SK-N-SH treated with all-trans-retinoic acid at 6 μM for 48 hours (cell line): ENCODE measurements at regions not wholly inside any gene's neighbourhood (a gene's known extent, or its start where the extent isn't known, plus 50 kb on each side); places are given as distances from the start of the nearest gene placed in this dataset.

Experiments used
- ATAC-seq: fragments of 200-7000 bp; cut with Tn5 transposase; 3 replicates; pipeline ENCODE4 v1.9.1; 2020; ENCODE audit warnings: mild to moderate bottlenecking, moderate library complexity
- BACH2 ChIP-seq: fragments of 250-450 bp; sonication (Bioruptor Pico); IDR thresholded peaks from 2 replicates; pipeline ENCODE4 v1.9.0; 2021; ENCODE audit warnings: mild to moderate bottlenecking, borderline replicate concordance
- CSRNP3 ChIP-seq: fragments of 250-450 bp; sonication (Bioruptor Pico); IDR thresholded peaks from 2 replicates; pipeline ENCODE4 v1.5.1; 2021; ENCODE audit warnings: mild to moderate bottlenecking, moderate library complexity
- ESRRG ChIP-seq: fragments of 250-450 bp; sonication (Bioruptor Pico); IDR thresholded peaks from 2 replicates; pipeline ENCODE4 v1.6.1; 2021; ENCODE audit warnings: mild to moderate bottlenecking
- GLIS3 ChIP-seq: fragments of 250-450 bp; sonication (Bioruptor Pico); IDR thresholded peaks from 2 replicates; pipeline ENCODE4 v1.5.0; 2020; ENCODE audit warnings: mild to moderate bottlenecking, moderate library complexity
- PPARA ChIP-seq: fragments of 250-450 bp; sonication (Bioruptor Pico); IDR thresholded peaks from 2 replicates; pipeline ENCODE4 v1.5.0; 2020; ENCODE audit warnings: mild to moderate bottlenecking, borderline replicate concordance
- TCF4 ChIP-seq: fragments of 250-450 bp; sonication (Bioruptor Pico); IDR thresholded peaks from 2 replicates; pipeline ENCODE4 v1.8.0; 2021; ENCODE audit warnings: mild to moderate bottlenecking, moderate library complexity, borderline replicate concordance
- TOX ChIP-seq: fragments of 250-450 bp; sonication (Bioruptor Pico); IDR thresholded peaks from 2 replicates; pipeline ENCODE4 v1.8.0; 2021; ENCODE audit warnings: mild to moderate bottlenecking, moderate library complexity, borderline replicate concordance
- ZC3H10 ChIP-seq: fragments of 250-450 bp; sonication (Bioruptor Pico); IDR thresholded peaks from 2 replicates; pipeline ENCODE4 v1.5.1; 2021; ENCODE audit warnings: mild to moderate bottlenecking, moderate library complexity
- ZFP3 ChIP-seq: fragments of 250-450 bp; sonication (Bioruptor Pico); IDR thresholded peaks from 2 replicates; pipeline ENCODE4 v1.5.0; 2020; ENCODE audit warnings: mild to moderate bottlenecking, moderate library complexity
- ZNF565 ChIP-seq: fragments of 450-650 bp; formaldehyde crosslinking; conservative IDR thresholded peaks from 2 replicates; pipeline ENCODE4 v1.5.0; 2020; ENCODE audit warnings: low read depth, mild to moderate bottlenecking, moderate library complexity
- ZNF8 ChIP-seq: fragments of 450-650 bp; formaldehyde crosslinking; IDR thresholded peaks from 2 replicates; pipeline ENCODE4 v1.5.0; 2020; ENCODE audit warnings: mild to moderate bottlenecking, moderate library complexity
- TF ChIP-seq, protein P1 (sequence below): fragments of 250-450 bp; sonication (Bioruptor Pico); IDR thresholded peaks from 2 replicates; pipeline ENCODE4 v1.5.0; 2020; ENCODE audit warnings: mild to moderate bottlenecking, moderate library complexity
- TF ChIP-seq, protein P2 (sequence below): fragments of 250-450 bp; sonication (Bioruptor Pico); IDR thresholded peaks from 2 replicates; pipeline ENCODE4 v1.8.0; 2021; ENCODE audit warnings: low read depth, mild to moderate bottlenecking, moderate library complexity, borderline replicate concordance
- TF ChIP-seq, protein P3 (sequence below): fragments of 250-450 bp; sonication (Bioruptor Pico); IDR thresholded peaks from 2 replicates; pipeline ENCODE4 v1.5.1; 2020; ENCODE audit warnings: low read depth, mild to moderate bottlenecking, moderate library complexity

- TF ChIP-seq ZNF565 (CRISPR knock-in tag) (no peak), ZNF8 (CRISPR knock-in tag) (no peak), GLIS3 (CRISPR knock-in tag) (no peak)
Measured at GRCh38 chr6:40798069-40798770, 211.1 kb upstream of the LRFN2 start (continued).

GRCh38 chr6:40796260-40797221 lies 209.4 kb upstream of the LRFN2 start:
- no peak for TF ChIP-seq BACH2 (CRISPR knock-in tag)
- TF ChIP-seq, protein P1, sequence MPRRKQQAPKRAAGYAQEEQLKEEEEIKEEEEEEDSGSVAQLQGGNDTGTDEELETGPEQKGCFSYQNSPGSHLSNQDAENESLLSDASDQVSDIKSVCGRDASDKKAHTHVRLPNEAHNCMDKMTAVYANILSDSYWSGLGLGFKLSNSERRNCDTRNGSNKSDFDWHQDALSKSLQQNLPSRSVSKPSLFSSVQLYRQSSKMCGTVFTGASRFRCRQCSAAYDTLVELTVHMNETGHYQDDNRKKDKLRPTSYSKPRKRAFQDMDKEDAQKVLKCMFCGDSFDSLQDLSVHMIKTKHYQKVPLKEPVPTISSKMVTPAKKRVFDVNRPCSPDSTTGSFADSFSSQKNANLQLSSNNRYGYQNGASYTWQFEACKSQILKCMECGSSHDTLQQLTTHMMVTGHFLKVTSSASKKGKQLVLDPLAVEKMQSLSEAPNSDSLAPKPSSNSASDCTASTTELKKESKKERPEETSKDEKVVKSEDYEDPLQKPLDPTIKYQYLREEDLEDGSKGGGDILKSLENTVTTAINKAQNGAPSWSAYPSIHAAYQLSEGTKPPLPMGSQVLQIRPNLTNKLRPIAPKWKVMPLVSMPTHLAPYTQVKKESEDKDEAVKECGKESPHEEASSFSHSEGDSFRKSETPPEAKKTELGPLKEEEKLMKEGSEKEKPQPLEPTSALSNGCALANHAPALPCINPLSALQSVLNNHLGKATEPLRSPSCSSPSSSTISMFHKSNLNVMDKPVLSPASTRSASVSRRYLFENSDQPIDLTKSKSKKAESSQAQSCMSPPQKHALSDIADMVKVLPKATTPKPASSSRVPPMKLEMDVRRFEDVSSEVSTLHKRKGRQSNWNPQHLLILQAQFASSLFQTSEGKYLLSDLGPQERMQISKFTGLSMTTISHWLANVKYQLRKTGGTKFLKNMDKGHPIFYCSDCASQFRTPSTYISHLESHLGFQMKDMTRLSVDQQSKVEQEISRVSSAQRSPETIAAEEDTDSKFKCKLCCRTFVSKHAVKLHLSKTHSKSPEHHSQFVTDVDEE (CRISPR knock-in tag) = no peak
- no peak for TF ChIP-seq PPARA (CRISPR knock-in tag)
- no peak for TF ChIP-seq ESRRG
- TF ChIP-seq ZFP3 (CRISPR knock-in tag) = no peak
- TF ChIP-seq, all 23 proteins: peak for 0
- no peak for ATAC-seq

DNA sequence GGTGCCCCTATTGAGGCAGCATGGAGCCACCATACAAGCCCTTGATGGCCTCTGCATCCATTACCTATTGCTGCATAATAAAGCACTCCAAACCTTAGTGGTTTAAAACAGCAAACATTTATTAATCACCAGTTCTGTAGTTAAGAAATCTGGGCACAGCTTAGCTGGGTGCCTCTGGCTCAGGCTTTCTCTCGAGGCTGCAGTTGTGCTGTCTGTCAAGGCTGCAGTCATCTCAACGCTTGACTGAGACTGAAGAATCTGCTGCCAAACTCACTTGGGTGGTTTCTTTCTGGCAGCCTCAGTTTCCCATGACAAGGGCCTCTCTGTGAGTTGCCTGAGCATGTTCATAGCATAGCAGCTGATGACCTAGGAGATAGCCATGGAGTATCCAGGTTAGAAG lies 207.4 kb upstream of the LRFN2 start:
- ATAC-seq = no peak
- TF ChIP-seq ZNF565 (CRISPR knock-in tag) = no peak
- TF ChIP-seq TOX (CRISPR knock-in tag) = no peak
- no peak for TF ChIP-seq ZFP3 (CRISPR knock-in tag)

- no peak for ATAC-seq
- TF ChIP-seq, protein P2, sequence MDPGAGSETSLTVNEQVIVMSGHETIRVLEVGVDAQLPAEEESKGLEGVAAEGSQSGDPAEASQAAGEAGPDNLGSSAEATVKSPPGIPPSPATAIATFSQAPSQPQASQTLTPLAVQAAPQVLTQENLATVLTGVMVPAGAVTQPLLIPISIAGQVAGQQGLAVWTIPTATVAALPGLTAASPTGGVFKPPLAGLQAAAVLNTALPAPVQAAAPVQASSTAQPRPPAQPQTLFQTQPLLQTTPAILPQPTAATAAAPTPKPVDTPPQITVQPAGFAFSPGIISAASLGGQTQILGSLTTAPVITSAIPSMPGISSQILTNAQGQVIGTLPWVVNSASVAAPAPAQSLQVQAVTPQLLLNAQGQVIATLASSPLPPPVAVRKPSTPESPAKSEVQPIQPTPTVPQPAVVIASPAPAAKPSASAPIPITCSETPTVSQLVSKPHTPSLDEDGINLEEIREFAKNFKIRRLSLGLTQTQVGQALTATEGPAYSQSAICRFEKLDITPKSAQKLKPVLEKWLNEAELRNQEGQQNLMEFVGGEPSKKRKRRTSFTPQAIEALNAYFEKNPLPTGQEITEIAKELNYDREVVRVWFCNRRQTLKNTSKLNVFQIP (CRISPR knock-in tag) = no peak
- TF ChIP-seq GLIS3 (CRISPR knock-in tag) (no peak), PPARA (CRISPR knock-in tag) (no peak)
- TF ChIP-seq, all 23 proteins: peak for 0
Measured at GRCh38 chr6:40792183-40792582, 205.0 kb upstream of the LRFN2 start.

DNA sequence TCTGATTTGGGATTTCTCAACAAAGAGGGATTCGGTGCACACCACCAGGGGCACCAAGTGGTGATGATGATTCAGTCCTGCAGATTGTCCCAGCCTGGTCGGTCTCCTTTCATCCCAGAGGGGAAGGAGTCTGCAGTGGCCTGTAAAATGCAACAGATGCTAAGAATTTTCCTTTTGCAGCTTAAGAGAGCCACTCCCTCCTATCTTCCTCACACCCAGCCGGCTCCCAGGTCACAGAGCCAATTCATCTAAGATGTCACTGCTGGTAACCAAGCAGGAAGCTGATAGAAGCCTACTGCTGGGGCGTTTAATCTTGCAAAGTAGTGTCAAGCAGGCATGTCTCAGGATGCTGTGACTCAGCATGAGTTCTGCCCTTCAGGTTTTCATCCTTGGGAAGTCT lies 203.8 kb upstream of the LRFN2 start:
- no peak for ATAC-seq
- no peak for TF ChIP-seq ZC3H10 (CRISPR knock-in tag)
- no peak for TF ChIP-seq TOX (CRISPR knock-in tag)
- TF ChIP-seq ZFP3 (CRISPR knock-in tag) = no peak
- TF ChIP-seq, protein P3, sequence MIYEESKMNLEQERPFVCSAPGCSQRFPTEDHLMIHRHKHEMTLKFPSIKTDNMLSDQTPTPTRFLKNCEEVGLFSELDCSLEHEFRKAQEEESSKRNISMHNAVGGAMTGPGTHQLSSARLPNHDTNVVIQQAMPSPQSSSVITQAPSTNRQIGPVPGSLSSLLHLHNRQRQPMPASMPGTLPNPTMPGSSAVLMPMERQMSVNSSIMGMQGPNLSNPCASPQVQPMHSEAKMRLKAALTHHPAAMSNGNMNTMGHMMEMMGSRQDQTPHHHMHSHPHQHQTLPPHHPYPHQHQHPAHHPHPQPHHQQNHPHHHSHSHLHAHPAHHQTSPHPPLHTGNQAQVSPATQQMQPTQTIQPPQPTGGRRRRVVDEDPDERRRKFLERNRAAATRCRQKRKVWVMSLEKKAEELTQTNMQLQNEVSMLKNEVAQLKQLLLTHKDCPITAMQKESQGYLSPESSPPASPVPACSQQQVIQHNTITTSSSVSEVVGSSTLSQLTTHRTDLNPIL (CRISPR knock-in tag) = no peak
- TF ChIP-seq, protein P1 (CRISPR knock-in tag) = no peak
- no peak for TF ChIP-seq TCF4 (CRISPR knock-in tag)
- no peak for TF ChIP-seq CSRNP3
